RKO (cell line): ENCODE measurements at regions not wholly inside any gene's neighbourhood (a gene's known extent, or its start where the extent isn't known, plus 50 kb on each side); places are given as distances from the start of the nearest gene placed in this dataset.

Experiments used
- DNase-seq: peaks from one replicate; pipeline ENCODE4 v3.0.0-alpha.2; 2016; ENCODE audit warnings: low spot score

- no peak for DNase-seq
These were observed 101.2 kb upstream of the KLF3 start for GRCh38 chr4:38562751-38563198.

- no peak for DNase-seq
These were observed 100.1 kb upstream of the KLF3 start for GRCh38 chr4:38563707-38564495.

- no peak for DNase-seq
These were observed 98.5 kb upstream of the KLF3 start for GRCh38 chr4:38565271-38566199.

- DNase-seq = no peak
These were observed 97.1 kb upstream of the KLF3 start for GRCh38 chr4:38566806-38567398.

GRCh38 chr4:38567457-38567856, 96.5 kb upstream of the KLF3 start:
- no peak for DNase-seq

GRCh38 chr4:38568768-38569167, 95.2 kb upstream of the KLF3 start:
- no peak for DNase-seq

- no peak for DNase-seq
These were observed 93.2 kb upstream of the KLF3 start for GRCh38 chr4:38570647-38571276.

- DNase-seq = no peak
These were observed 91.2 kb upstream of the KLF3 start for GRCh38 chr4:38572793-38573192.

GRCh38 chr4:38574559-38575333, 89.3 kb upstream of the KLF3 start:
- no peak for DNase-seq

- DNase-seq = no peak
These were observed 87.2 kb upstream of the KLF3 start for GRCh38 chr4:38576767-38577166.

- DNase-seq = no peak
These were observed 86.5 kb upstream of the KLF3 start for GRCh38 chr4:38577462-38577861.

GRCh38 chr4:38581426-38582106, 82.4 kb upstream of the KLF3 start:
- DNase-seq = no peak

- no peak for DNase-seq
These were observed 81.6 kb upstream of the KLF3 start for GRCh38 chr4:38582445-38582844.

- no peak for DNase-seq
These were observed 81.0 kb upstream of the KLF3 start for GRCh38 chr4:38582889-38583470.

GRCh38 chr4:38585871-38586270, 78.1 kb upstream of the KLF3 start:
- DNase-seq = no peak

- no peak for DNase-seq
These were observed 76.9 kb upstream of the KLF3 start for GRCh38 chr4:38587106-38587505.

GRCh38 chr4:38590046-38590445, 74.0 kb upstream of the KLF3 start:
- no peak for DNase-seq

- no peak for DNase-seq
These were observed 72.2 kb upstream of the KLF3 start for GRCh38 chr4:38591617-38592337.

GRCh38 chr4:38598489-38598888, 65.5 kb upstream of the KLF3 start:
- no peak for DNase-seq

GRCh38 chr4:38600575-38600974, 63.4 kb upstream of the KLF3 start:
- DNase-seq = no peak
